Stromal cell of bone marrow (primary cell): ENCODE measurements at regions not wholly inside any gene's neighbourhood (a gene's known extent, or its start where the extent isn't known, plus 50 kb on each side); places are given as distances from the start of the nearest gene placed in this dataset.
"Not testable (repeated sequence)": the region's sequence is repeated elsewhere in the genome, so short reads cannot be mapped to it uniquely, and the experiment has no call there.

ENCODE experiments used
- DNase-seq: peaks from one replicate; pipeline ENCODE4 v3.0.0-alpha.2; 2012; ENCODE audit warnings: low read depth

DNA sequence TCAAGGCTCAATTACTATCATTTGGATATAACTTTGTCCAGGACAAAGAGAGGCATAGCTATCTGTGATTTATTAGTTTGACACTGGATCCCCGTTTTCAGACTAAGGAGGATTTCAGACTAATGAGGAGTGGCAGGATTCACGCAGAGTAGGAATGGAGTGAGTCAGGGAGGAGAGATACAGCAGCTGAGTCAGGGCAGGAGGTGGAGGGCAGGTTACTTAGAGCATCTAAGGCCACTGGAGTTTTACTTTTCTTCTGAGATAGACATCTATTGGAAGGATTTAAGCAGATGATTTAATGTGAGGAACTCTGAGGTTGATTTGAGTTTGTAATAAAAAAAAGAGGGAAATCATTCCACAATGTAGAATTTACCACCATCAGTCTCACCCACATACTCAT lies 110.6 kb downstream of the RPIA start:
- not testable (repeated sequence) for DNase-seq

DNA sequence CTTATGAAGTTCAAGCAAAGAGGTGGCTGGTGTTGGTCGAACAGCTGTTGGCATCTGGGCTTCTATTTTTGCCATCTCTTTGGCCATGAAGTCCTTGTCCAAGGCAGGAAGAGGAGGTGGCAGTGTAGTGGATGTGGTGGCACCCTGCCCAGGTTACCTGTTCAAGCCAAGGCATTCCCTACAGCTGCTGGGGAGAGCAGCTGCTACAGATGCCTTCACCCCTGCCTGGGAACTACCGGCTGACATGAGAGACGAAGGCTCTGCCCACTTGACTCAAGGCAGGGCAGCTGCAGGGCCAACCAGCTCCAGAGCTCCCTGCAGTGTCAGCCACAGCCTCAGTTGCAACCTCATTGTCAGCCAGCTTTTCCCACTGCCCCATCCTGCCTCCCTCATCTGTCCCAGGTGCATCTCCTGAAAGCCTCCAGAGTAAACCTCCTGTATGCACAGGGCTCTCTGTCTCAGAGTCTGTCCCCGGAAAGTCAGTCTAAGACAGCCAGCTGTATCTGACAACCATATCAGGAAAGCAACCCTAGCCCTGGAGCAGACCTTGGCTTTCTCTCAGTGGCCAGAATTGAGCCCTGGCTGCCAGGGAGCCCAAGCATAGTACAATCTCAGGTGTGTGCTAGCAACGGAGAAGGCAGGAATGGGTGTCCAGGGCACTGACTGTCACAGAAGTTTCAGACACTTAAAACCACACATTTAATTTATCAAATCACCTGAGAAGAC lies 115.9 kb downstream of the RPIA start:
- DNase-seq, result no peak

GRCh38 chr2:88808083-88808482 lies 116.6 kb downstream of the RPIA start:
- DNase-seq, result no peak

DNA sequence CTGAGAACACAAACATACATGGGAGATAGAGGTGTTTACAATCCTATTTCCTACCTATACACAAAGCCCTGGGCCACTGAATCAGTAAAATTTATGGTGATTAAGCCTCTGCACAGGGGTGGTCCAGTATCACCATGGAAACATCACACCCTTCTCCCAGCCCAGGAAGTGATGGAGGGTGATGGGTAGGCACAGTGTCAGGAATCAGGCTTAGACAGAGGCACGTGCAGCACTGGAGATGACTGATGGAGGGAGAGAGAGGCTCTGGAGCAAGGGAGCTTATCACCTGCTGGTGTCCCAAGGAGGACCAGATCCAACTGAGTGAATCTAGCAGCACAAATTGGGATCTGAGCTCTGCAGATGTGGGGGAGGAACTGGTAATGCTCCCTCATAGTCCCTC lies 117.2 kb downstream of the RPIA start:
- DNase-seq, result no peak

DNA sequence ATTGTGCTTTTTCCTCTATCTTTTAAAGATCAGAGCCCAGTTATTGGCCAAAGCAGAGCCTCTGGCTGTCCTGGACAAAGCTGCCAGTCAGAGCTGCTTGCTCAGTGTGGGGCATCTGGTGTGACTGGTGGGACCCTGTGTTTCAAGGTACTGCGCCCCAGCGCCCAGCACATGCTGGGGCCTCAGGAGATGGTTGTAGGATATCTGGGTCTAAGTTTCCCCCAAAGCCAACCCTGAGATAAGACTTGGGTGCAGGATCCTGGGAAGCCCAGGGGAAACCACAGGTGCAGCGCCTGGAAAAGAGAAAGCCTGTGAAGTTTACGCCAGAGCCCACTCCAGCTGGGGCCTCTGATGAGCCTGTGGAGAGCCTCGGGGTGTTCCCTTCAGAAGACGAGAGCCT lies 117.7 kb downstream of the RPIA start:
- DNase-seq, result no peak

DNA sequence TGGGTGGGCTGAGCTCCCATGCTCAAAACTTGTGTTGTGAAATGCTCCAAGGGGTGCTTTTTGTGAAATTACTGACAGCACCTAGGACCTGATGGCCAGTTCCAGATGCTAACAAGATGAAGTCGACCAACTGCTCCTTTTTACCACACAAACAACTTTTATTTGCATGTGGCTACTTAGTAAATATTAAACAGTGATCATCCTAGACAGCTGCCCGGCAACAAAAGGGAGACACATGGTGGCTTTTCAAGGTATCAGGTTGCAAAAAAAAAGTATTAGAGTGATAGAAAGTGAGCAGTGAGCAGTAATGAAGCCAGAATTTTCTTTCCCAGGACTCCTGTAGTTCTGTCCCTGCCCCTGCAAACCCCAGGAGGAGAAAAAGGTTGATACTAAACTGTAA lies 118.5 kb downstream of the RPIA start:
- no peak for DNase-seq

DNA sequence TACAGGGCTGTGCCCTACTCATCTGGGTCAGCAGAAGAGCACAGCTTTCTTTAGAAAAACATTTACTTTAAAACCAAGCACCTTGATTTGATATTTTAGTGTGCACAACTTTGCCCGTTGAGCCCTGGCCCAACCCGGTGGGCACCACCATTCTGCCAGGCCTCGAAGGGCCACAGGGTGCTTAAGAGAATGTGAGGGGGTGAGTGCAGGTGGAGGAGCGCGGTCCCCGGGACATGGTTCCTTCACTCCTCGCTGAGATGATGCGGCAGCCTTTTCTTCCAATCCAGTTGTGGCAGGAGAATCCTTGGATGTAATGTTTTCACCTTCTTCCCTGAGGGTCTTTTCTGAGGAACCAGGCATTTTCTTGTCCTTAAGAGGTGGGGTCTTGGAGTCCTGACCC lies 119.0 kb downstream of the RPIA start:
- DNase-seq, result no peak

GRCh38 chr2:88811233-88811632 lies 119.8 kb downstream of the RPIA start:
- no peak for DNase-seq

DNA sequence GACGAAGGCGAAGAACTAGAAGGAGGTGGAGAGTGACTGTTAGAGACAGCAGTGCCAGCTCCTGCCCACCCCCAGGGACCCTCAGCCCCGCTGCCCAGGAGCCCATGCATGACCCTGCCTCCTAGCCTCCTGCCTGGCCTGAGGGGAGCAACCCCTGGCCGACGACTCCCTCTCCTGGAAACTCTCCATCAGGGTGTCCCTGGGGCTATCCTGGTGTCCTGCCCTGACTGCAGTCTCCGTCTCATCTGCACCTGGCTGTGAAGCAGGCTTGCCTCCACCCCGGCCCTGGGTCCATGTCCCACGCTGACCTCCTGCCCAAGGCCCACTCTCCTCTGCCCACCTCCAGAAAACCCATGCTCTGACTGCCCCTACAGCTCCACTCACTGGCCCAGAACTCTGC lies 120.2 kb downstream of the RPIA start:
- DNase-seq, result no peak

DNA sequence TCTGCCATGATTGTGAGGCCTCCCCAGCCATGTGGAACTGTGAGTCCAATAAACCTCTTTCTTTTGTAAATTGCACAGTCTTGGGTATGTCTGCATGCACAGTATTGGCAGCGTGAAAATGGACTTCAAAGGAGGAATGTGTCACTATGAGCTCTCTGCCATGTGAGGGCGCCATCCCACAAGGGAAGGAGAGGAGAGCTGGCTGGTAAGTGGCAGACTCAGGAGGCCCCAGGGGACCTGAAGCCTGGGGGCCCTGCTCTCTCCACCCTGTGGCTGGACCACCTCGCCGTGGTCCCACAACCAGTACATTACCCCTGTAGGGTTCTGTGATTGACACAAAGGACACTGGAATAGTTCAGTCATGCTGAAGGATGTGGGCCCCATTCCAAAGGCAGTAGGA lies 122.1 kb downstream of the RPIA start:
- no peak for DNase-seq

- no peak for DNase-seq
Measured at GRCh38 chr2:88815282-88815681, 123.8 kb downstream of the RPIA start.

GRCh38 chr2:88815697-88816096 lies 124.2 kb downstream of the RPIA start:
- no peak for DNase-seq

DNA sequence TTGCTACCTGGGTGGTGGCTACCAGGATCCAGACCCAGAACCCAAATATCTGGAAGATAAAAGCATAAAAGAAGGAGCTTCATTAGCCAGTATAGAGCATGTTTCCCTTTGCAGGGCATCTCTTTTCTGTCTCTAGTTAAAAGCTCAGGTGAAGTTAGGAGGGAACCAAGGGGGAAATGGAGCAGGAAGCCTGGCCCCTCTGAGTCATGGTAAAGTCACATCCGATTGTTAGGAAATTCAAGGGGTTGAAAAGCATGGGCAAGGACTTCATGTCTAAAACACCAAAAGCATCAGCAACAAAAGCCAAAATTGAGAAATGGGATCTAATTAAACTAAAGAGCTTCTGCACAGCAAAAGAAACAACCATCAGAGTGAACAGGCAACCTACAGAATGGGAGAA lies 126.9 kb downstream of the RPIA start:
- no peak for DNase-seq

- no peak for DNase-seq
Measured at GRCh38 chr2:88824951-88825350, 133.5 kb downstream of the RPIA start.

GRCh38 chr2:88826399-88826798 lies 134.9 kb downstream of the RPIA start:
- DNase-seq, result no peak

DNA sequence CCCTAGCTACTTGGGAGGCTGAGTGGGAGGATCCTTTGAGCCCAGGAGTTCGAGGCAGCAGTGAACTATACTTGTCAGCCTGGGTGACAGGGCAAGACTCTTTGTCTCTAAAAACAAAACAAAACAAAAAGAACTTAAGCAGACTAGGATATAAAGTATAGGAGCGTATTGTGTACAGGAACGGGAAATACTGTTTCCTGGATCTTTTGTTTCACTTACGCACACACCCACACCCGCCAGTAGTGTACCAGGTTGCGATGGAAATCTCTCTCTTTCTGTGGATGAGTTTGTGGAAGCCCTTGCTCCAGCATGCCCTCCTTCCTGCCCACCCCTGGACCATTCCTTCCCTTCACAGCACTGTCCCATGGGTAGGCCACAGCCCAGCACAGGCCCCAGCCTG lies 136.3 kb downstream of the RPIA start:
- DNase-seq, result no peak

DNA sequence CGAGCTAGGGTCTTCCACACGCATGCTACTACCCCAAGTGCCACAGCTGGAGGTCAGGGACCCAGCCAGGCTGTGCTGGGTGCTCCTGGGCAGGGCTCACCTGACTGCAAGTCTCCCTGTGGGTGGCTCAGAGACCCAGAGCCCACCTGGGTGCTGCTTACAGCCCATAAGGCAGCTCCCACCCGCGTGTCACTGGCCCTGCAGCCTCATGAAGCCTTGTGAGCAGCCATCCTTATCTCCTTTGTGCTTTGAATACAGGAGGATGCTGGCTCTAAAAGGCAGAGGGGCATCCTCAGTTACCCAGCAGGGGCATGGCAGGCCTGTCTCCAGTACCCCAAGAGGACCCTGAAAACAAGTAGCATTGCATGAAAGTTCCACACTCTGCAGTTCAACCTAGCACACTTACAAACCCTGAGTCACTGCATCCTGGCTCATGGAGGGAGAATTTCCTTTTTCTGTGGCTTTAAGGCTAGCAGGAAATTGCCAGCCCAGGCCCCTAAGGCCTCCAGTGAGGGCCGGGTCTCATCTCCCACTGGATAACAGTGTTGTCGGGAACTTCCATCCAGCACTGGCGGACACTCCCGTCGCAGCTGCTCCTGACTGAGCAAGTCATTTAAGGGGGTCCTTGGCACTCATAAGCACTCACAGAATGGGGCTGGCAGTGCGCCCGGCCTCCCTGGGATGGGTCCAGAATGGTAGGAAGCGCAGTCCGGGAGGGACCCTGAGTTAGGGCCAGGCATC lies 137.1 kb downstream of the RPIA start:
- no peak for DNase-seq

DNA sequence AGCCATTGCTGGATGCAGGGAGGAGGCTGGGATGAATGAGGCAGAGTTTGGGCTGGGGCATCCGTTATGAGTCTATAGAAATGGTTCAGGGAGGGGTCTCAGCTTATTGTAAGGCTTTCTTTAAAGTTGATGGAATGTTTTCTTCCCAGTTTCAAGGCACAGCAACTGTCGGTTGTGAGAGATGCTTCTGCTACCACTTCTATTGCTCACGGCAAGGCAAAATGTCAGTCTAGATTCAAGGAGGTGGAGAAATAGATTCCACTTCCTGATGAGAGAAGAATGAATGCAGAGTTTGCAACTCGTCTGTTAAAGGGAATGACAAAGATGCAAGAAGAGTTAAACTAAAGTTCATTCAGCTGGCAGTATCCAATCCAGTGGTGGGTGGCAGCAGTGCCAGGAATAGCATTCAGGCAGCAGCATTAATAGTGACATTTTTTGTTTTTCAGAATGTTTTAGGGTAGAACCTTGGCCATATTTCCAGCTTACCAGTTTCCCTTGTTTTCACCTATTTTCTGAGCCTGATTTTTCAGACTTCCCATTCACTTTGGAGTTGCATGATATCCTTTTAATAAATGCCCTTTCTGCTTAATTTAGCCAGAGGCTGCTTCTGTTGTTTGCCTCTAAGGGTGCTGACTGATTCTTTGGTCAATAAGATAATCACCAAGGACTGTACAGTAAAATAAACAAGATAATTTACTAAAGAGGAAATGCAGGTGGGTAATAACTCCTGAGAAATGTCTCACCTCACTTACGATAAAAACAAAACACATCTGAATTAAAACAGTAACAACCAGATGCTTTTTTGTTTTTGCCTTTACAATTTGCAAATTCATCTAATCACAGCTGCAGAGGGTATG lies 138.4 kb downstream of the RPIA start:
- no peak for DNase-seq

DNA sequence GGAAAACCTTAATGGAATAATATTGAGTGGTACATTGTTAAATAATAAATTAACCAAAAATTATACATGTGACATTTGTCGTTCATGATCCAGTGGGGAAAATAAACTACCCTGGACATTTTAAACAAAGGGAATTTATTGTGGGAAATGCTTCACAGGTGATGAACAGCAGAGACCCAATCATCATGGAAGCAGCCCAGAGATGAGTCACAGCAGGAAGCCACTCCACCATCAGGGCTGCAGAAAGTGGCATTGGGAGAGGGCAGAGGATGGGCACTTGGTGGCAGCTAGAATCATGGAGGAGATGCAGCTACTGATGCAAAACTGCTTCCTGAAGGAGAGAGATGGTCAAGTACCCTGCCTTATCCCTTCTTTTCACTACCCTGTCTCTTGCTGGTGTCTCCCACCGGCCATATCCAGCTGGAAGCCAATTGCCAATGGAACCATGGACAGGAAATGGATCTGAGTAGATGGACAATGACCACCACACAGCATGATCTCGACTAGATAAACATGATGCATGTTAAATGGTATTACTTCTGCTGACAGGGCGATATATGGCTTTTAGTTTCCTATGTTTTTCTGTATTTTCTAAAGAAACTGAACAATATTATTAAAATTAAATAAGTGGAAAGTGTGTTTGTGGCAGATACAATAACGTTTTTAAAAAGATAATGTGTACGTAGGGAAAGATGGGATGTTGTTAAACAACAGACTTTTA lies 139.8 kb downstream of the RPIA start:
- DNase-seq, result no peak

GRCh38 chr2:88831792-88832248 lies 140.3 kb downstream of the RPIA start:
- DNase-seq, result no peak

DNA sequence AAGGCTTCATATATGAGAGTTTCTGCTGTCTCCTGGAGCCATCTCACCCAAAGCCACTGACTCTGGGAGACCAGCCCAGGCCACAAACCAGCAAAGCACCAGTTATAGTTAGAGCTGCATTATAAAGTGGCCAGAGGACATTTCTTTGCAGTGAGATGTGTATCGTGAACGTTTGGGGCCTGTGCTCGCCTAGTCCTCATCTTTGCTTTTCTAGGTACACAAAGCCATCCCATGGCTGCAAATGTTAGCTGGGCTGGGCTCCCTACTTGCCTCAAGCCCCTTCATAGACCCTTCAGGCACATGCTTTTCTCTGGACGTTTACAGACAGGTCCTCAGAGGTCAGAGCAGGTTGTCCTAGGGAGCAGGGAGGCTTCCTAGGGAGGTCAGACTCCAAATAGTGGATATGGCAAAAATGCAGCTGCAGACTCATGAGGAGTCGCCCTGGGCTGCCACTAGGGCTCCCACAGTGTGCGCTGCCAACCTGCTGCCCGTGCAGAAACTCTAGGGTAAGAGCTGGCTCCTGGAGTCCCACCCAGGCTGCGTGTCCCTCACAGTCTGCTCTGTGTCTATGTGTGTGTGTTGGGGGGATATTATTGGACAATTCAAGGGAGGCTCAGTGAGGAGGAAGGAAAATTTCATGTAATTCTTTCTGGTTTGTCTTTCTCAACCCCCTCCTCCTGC lies 141.0 kb downstream of the RPIA start:
- DNase-seq, result no peak

GRCh38 chr2:88832992-88833389 lies 141.5 kb downstream of the RPIA start:
- DNase-seq, result no peak
